SK-N-SH treated with all-trans-retinoic acid at 6 μM for 48 hours (cell line): ENCODE measurements at regions not wholly inside any gene's neighbourhood (a gene's known extent, or its start where the extent isn't known, plus 50 kb on each side); places are given as distances from the start of the nearest gene placed in this dataset.
"Not testable (repeated sequence)": the region's sequence is repeated elsewhere in the genome, so short reads cannot be mapped to it uniquely, and the experiment has no call there.

Experiments used
- ARNTL ChIP-seq: fragments of 450-650 bp; formaldehyde crosslinking; IDR thresholded peaks from 2 replicates; pipeline ENCODE4 v1.5.0; 2020; ENCODE audit warnings: low read depth, mild to moderate bottlenecking, moderate library complexity, borderline replicate concordance
- BACH2 ChIP-seq: fragments of 250-450 bp; sonication (Bioruptor Pico); IDR thresholded peaks from 2 replicates; pipeline ENCODE4 v1.9.0; 2021; ENCODE audit warnings: mild to moderate bottlenecking, borderline replicate concordance
- CREB5 ChIP-seq: fragments of 250-450 bp; sonication (Bioruptor Pico); IDR thresholded peaks from 2 replicates; pipeline ENCODE4 v1.5.1; 2020; ENCODE audit warnings: low read depth, mild to moderate bottlenecking, moderate library complexity
- CSDC2 ChIP-seq: fragments of 250-450 bp; sonication (Bioruptor Pico); IDR thresholded peaks from 2 replicates; pipeline ENCODE4 v1.5.0; 2020; ENCODE audit warnings: mild to moderate bottlenecking, moderate library complexity
- CSRNP3 ChIP-seq: fragments of 250-450 bp; sonication (Bioruptor Pico); IDR thresholded peaks from 2 replicates; pipeline ENCODE4 v1.5.1; 2021; ENCODE audit warnings: mild to moderate bottlenecking, moderate library complexity
- ESRRG ChIP-seq: fragments of 250-450 bp; sonication (Bioruptor Pico); IDR thresholded peaks from 2 replicates; pipeline ENCODE4 v1.6.1; 2021; ENCODE audit warnings: mild to moderate bottlenecking
- GLIS3 ChIP-seq: fragments of 250-450 bp; sonication (Bioruptor Pico); IDR thresholded peaks from 2 replicates; pipeline ENCODE4 v1.5.0; 2020; ENCODE audit warnings: mild to moderate bottlenecking, moderate library complexity
- POU6F1 ChIP-seq: fragments of 250-450 bp; sonication (Bioruptor Pico); IDR thresholded peaks from 2 replicates; pipeline ENCODE4 v1.8.0; 2021; ENCODE audit warnings: low read depth, mild to moderate bottlenecking, moderate library complexity, borderline replicate concordance
- SNAI2 ChIP-seq: fragments of 250-450 bp; sonication (Bioruptor Pico); IDR thresholded peaks from 2 replicates; pipeline ENCODE4 v1.5.0; 2020; ENCODE audit warnings: mild to moderate bottlenecking, moderate library complexity
- TCF4 ChIP-seq: fragments of 250-450 bp; sonication (Bioruptor Pico); IDR thresholded peaks from 2 replicates; pipeline ENCODE4 v1.8.0; 2021; ENCODE audit warnings: mild to moderate bottlenecking, moderate library complexity, borderline replicate concordance
- TOX ChIP-seq: fragments of 250-450 bp; sonication (Bioruptor Pico); IDR thresholded peaks from 2 replicates; pipeline ENCODE4 v1.8.0; 2021; ENCODE audit warnings: mild to moderate bottlenecking, moderate library complexity, borderline replicate concordance
- ZFP3 ChIP-seq: fragments of 250-450 bp; sonication (Bioruptor Pico); IDR thresholded peaks from 2 replicates; pipeline ENCODE4 v1.5.0; 2020; ENCODE audit warnings: mild to moderate bottlenecking, moderate library complexity
- ZNF565 ChIP-seq: fragments of 450-650 bp; formaldehyde crosslinking; conservative IDR thresholded peaks from 2 replicates; pipeline ENCODE4 v1.5.0; 2020; ENCODE audit warnings: low read depth, mild to moderate bottlenecking, moderate library complexity
- TF ChIP-seq, protein P1 (sequence below): fragments of 250-450 bp; sonication (Bioruptor Pico); IDR thresholded peaks from 2 replicates; pipeline ENCODE4 v1.8.0; 2020; ENCODE audit warnings: mild to moderate bottlenecking, moderate library complexity, borderline replicate concordance

- TF ChIP-seq ZFP3; CREB5; POU6F1 (CRISPR knock-in tag); BACH2 (CRISPR knock-in tag); TOX; CSDC2; ARNTL; SNAI2 (CRISPR knock-in tag); CSRNP3 (CRISPR knock-in tag); ZNF565 (CRISPR knock-in tag); TCF4 (CRISPR knock-in tag); GLIS3; ESRRG (CRISPR knock-in tag): not testable (repeated sequence)
- TF ChIP-seq, protein P1, sequence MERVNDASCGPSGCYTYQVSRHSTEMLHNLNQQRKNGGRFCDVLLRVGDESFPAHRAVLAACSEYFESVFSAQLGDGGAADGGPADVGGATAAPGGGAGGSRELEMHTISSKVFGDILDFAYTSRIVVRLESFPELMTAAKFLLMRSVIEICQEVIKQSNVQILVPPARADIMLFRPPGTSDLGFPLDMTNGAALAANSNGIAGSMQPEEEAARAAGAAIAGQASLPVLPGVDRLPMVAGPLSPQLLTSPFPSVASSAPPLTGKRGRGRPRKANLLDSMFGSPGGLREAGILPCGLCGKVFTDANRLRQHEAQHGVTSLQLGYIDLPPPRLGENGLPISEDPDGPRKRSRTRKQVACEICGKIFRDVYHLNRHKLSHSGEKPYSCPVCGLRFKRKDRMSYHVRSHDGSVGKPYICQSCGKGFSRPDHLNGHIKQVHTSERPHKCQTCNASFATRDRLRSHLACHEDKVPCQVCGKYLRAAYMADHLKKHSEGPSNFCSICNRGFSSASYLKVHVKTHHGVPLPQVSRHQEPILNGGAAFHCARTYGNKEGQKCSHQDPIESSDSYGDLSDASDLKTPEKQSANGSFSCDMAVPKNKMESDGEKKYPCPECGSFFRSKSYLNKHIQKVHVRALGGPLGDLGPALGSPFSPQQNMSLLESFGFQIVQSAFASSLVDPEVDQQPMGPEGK (CRISPR knock-in tag) = not testable (repeated sequence)
These were observed 367.3 kb upstream of the NECTIN3 start for GRCh38 chr3:110704332-110704731.
